Lung (tissue), 11 donors: ENCODE measurements at regions not wholly inside any gene's neighbourhood (a gene's known extent, or its start where the extent isn't known, plus 50 kb on each side); places are given as distances from the start of the nearest gene placed in this dataset.
"Not testable (repeated sequence)": the region's sequence is repeated elsewhere in the genome, so short reads cannot be mapped to it uniquely, and the experiment has no call there.

Experiments used
- ATAC-seq: fragments of 200-7000 bp; cut with Tn5 transposase; one replicate; pipeline ENCODE4 v1.9.1; 2020; ENCODE audit warnings: moderate number of reproducible peaks; ENCODE audit not compliant: insufficient read depth, low FRiP score
- DNase-seq, 3 donors: peaks; one replicate each; pipeline ENCODE4 v3.0.0-alpha.2; 2013 to 2017
- H3K27ac ChIP-seq, 2 donors: one replicate each; pipeline ENCODE4 v1.5.1; 2013; ENCODE audit warnings: mild to moderate bottlenecking in 2 of 2, moderate library complexity in 2 of 2, control low read depth in 1 of 2, inconsistent platforms in 1 of 2, low read depth in 1 of 2, low read length in 1 of 2
- H3K27me3 ChIP-seq, 3 donors: one replicate each; pipeline ENCODE4 v1.5.1; 2013; ENCODE audit warnings: low read length in 2 of 3; ENCODE audit not compliant: control insufficient read depth in 3 of 3, insufficient read depth in 3 of 3
- H3K36me3 ChIP-seq, 4 donors: one replicate each; pipeline ENCODE4 v1.5.1; 2013; ENCODE audit warnings: low read length in 4 of 4, mild to moderate bottlenecking in 1 of 4, moderate library complexity in 1 of 4; ENCODE audit not compliant: control insufficient read depth in 4 of 4, insufficient read depth in 4 of 4
- H3K4me1 ChIP-seq, 5 donors: one replicate each; pipeline ENCODE4 v1.5.1; 2013; ENCODE audit warnings: low read length in 5 of 5, mild to moderate bottlenecking in 2 of 5, moderate library complexity in 1 of 5; ENCODE audit not compliant: control insufficient read depth in 5 of 5, insufficient read depth in 5 of 5
- H3K4me3 ChIP-seq: one replicate; pipeline ENCODE4 v1.5.1; 2013; ENCODE audit warnings: mild to moderate bottlenecking, control low read depth, moderate library complexity
- H3K9ac ChIP-seq, 2 donors: one replicate each; pipeline ENCODE4 v1.5.1; 2013; ENCODE audit warnings: low read length in 2 of 2, control low read depth in 1 of 2; ENCODE audit not compliant: insufficient read depth in 1 of 2
- H3K9me3 ChIP-seq, 4 donors: one replicate each; pipeline ENCODE4 v1.5.1; 2013; ENCODE audit warnings: low read length in 3 of 4, mild to moderate bottlenecking in 1 of 4, moderate library complexity in 1 of 4; ENCODE audit not compliant: control insufficient read depth in 4 of 4, insufficient read depth in 3 of 4
- WGBS, 2 donors: extraction: QIAGEN DNeasy Blood & Tissue Kit; methylation state at CpG; one replicate each; pipeline ENCODE4 v1.1.7; 2013; 5-methylcytosine and 5-hydroxymethylcytosine counted together
- TF ChIP-seq, protein P1 (sequence below): IDR thresholded peaks from 2 replicates; pipeline ENCODE4 v1.5.1; 2012; ENCODE audit warnings: mild to moderate bottlenecking; ENCODE audit errors: control extremely low read depth, extremely low read depth
- donor health status: control.
- donor health status: control.
- donor health status: Bipolar disorder and iron deficiency.
- donor health status: healthy.
- donor health status: DM: yes; HTN: yes; CAD: no.

- H3K27me3 ChIP-seq, result no peaks in the 10 kb centered on the region
- TF ChIP-seq, protein P1, sequence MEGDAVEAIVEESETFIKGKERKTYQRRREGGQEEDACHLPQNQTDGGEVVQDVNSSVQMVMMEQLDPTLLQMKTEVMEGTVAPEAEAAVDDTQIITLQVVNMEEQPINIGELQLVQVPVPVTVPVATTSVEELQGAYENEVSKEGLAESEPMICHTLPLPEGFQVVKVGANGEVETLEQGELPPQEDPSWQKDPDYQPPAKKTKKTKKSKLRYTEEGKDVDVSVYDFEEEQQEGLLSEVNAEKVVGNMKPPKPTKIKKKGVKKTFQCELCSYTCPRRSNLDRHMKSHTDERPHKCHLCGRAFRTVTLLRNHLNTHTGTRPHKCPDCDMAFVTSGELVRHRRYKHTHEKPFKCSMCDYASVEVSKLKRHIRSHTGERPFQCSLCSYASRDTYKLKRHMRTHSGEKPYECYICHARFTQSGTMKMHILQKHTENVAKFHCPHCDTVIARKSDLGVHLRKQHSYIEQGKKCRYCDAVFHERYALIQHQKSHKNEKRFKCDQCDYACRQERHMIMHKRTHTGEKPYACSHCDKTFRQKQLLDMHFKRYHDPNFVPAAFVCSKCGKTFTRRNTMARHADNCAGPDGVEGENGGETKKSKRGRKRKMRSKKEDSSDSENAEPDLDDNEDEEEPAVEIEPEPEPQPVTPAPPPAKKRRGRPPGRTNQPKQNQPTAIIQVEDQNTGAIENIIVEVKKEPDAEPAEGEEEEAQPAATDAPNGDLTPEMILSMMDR, result no peak
- H3K27ac ChIP-seq, result no peak overlapping the region
- 93 to 95% methylated on average over 18 of the region's 18 CpGs for WGBS, 2 donors
- H3K9me3 ChIP-seq, result no peaks in the 10 kb centered on the region
- ATAC-seq (no peak), DNase-seq (no peak)
- no peak overlapping the region for H3K4me3 ChIP-seq
- H3K4me1 ChIP-seq, result peaks cover 0 to 2% (median 0%) of the 10 kb centered on the region in 5 donors
- no peak overlapping the region for H3K9ac ChIP-seq
- no peaks in the 10 kb centered on the region for H3K36me3 ChIP-seq
These were observed 112.2 kb upstream of the FAN1 start for GRCh38 chr15:30791239-30792175.

GRCh38 chr15:30792843-30793242, 110.9 kb upstream of the FAN1 start:
- 38 to 40% methylated on average over 3 of the region's 3 CpGs for WGBS, 2 donors
- H3K27ac ChIP-seq, H3K9ac ChIP-seq, H3K9me3 ChIP-seq, H3K4me1 ChIP-seq, ATAC-seq, H3K4me3 ChIP-seq, H3K36me3 ChIP-seq, H3K27me3 ChIP-seq: not testable (repeated sequence)
- DNase-seq, result peak in 1 of 3 donors; percentile 10

- DNase-seq (no peak), ATAC-seq (no peak)
- no peaks in the 10 kb centered on the region for H3K9me3 ChIP-seq
- no peaks in the 10 kb centered on the region for H3K36me3 ChIP-seq
- H3K27ac ChIP-seq, result no peak overlapping the region
- peaks cover 0 to 2% (median 0%) of the 10 kb centered on the region in 5 donors for H3K4me1 ChIP-seq
- H3K27me3 ChIP-seq, result peaks cover 0 to 3% (median 0%) of the 10 kb centered on the region in 3 donors
- H3K4me3 ChIP-seq, result no peak overlapping the region
- no peak overlapping the region for H3K9ac ChIP-seq
- TF ChIP-seq, protein P1, result no peak
- 89 to 96% methylated on average over 5 to 6 of the region's 6 CpGs for WGBS, 2 donors
These were observed 109.3 kb upstream of the FAN1 start for GRCh38 chr15:30794388-30794787.

- H3K36me3 ChIP-seq, DNase-seq, ATAC-seq, H3K27ac ChIP-seq, H3K9ac ChIP-seq, H3K27me3 ChIP-seq, H3K9me3 ChIP-seq, H3K4me1 ChIP-seq, H3K4me3 ChIP-seq: not testable (repeated sequence)
- 66 to 75% methylated on average over 5 of the region's 5 CpGs for WGBS, 2 donors
These were observed 104.2 kb upstream of the FAN1 start for GRCh38 chr15:30799565-30799964.

GRCh38 chr15:30801140-30801895, 102.4 kb upstream of the FAN1 start:
- 38 to 65% methylated on average over 14 to 16 of the region's 16 CpGs for WGBS, 2 donors
- DNase-seq, result peak in 1 of 3 donors; percentile 7
- not testable (repeated sequence) for H3K4me3 ChIP-seq, H3K9me3 ChIP-seq, H3K9ac ChIP-seq, H3K36me3 ChIP-seq, ATAC-seq, H3K4me1 ChIP-seq, H3K27me3 ChIP-seq, H3K27ac ChIP-seq

- 74 to 81% methylated on average over 2 of the region's 2 CpGs for WGBS, 2 donors
- ATAC-seq, result not testable (repeated sequence)
These were observed 101.7 kb upstream of the FAN1 start for GRCh38 chr15:30802001-30802400.

More at GRCh38 chr15:30802001-30802400, 101.7 kb upstream of the FAN1 start:
- H3K4me1 ChIP-seq, H3K36me3 ChIP-seq, H3K27ac ChIP-seq, H3K27me3 ChIP-seq, H3K4me3 ChIP-seq, H3K9ac ChIP-seq, H3K9me3 ChIP-seq: not testable (repeated sequence)
- DNase-seq, result peak in 2 of 3 donors; percentile 31 to 51
